ENCODE measurements at regions not wholly inside any gene's neighbourhood (a gene's known extent, or its start where the extent isn't known, plus 50 kb on each side); places are given as distances from the start of the nearest gene placed in this dataset.

DNA sequence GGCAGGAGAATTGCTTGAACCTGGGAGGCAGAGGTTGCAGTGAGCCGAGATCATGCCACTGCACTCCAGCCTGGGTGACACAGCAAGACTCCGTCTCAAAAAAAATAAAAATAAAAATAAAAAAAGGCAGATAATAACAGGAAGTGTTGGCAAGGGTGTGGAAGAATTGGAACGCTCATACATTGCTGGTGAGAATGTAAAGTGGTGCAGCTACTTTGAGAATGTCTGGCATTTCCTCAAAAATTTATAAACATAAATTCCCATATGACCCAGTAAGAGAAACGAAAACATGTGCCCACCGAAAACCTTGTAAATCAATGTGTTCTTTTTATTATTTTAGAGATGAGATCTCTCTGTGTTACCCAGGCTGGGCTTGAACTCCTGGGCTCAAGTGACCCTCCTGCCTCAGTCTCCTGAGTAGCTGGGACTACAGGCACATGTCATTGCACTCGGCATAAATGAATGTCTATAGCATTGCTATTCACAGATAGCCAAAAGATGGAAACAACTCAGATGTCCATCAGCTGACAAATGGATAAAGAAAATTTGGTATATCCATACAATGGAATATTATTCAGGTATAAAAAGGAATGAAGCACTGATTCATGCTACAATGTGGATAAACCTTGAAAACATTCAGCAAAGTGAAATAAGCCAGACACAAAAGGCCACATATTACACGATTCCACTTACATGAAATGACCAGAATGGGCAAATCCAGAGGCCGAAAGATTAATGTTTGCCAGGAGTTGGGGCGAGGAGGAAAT is 63.7 kb upstream of the PLAC1 start:
- no peak for TF ChIP-seq MAFK (IDR thresholded peaks at IDR 0.05; ENCODE audit: low read depth, low read length)
- no peak for TF ChIP-seq EP300 (IDR thresholded peaks at IDR 0.05; ENCODE audit: borderline replicate concordance in 1 of 2, low read depth in 2 of 2, low read length in 2 of 2)
- TF ChIP-seq EGR1 (IDR thresholded peaks at IDR 0.05; ENCODE audit: borderline replicate concordance, low read depth, low read length), result no peak
- no peak for TF ChIP-seq SIN3A (conservative IDR thresholded peaks at IDR 0.05 in 1 of 2, IDR thresholded peaks at IDR 0.05 in 1 of 2; ENCODE audit: low read depth in 1 of 2, low read length in 2 of 2)
- TF ChIP-seq, protein P1, sequence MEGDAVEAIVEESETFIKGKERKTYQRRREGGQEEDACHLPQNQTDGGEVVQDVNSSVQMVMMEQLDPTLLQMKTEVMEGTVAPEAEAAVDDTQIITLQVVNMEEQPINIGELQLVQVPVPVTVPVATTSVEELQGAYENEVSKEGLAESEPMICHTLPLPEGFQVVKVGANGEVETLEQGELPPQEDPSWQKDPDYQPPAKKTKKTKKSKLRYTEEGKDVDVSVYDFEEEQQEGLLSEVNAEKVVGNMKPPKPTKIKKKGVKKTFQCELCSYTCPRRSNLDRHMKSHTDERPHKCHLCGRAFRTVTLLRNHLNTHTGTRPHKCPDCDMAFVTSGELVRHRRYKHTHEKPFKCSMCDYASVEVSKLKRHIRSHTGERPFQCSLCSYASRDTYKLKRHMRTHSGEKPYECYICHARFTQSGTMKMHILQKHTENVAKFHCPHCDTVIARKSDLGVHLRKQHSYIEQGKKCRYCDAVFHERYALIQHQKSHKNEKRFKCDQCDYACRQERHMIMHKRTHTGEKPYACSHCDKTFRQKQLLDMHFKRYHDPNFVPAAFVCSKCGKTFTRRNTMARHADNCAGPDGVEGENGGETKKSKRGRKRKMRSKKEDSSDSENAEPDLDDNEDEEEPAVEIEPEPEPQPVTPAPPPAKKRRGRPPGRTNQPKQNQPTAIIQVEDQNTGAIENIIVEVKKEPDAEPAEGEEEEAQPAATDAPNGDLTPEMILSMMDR (IDR thresholded peaks at IDR 0.05; ENCODE audit: control extremely low read depth in 1 of 3, insufficient read depth in 1 of 3, low read depth in 1 of 3, low read length in 3 of 3), result no peak

All from H1 (cell line).